ENCODE measurements at regions not wholly inside any gene's neighbourhood (a gene's known extent, or its start where the extent isn't known, plus 50 kb on each side); places are given as distances from the start of the nearest gene placed in this dataset.

DNA sequence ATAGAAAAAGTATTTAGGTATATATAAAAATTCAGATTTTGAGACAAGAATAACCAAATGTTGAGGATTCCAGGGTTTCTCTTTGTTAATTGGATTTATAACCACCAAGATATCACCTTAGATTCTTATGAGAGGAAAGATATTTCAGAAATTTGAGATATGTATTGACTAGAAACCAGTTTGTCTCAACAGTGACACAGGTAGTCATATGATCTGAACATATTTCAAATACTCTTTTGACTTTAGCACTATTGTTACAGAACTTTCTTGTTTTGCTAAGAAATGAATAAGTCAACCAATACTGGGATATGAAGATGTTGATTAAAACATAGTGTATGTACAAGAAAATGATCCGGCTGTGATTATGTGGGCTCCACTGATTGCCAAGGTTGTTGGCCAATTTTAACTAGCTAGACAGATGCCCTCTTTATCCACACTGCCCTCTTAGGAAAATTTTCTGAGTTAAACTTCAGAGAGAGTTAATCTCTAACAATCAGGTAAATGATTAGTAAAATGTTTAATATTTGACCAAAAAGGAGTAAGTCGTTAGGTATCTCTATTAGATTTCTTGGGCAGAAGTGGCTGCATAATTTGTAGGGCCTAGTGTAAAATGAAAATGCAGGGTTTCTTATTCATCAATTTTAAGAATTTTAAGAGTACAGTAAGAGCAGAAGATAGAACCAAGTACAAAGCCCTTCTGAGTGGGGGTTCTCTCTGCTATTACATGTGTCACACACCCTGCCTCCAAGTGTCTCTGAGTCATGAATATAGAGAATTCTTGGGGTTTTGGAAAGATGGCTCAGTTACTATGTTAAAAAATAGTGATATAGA is 376.0 kb downstream of the TFEC start:
- TF ChIP-seq POLR2A (IDR thresholded peaks at IDR 0.05) (no peak), CTCF (IDR thresholded peaks at IDR 0.05) (no peak)

All from right lobe of liver (tissue), 4 donors.